Bronchial epithelial cell (primary cell): ENCODE measurements at regions not wholly inside any gene's neighbourhood (a gene's known extent, or its start where the extent isn't known, plus 50 kb on each side); places are given as distances from the start of the nearest gene placed in this dataset.

Experiments used
- DNase-seq: peaks from one replicate; pipeline ENCODE4 v3.0.0-alpha.2; 2010; ENCODE audit warnings: low read depth
- FAIRE-seq: peaks from 2 replicates; lab custom pipeline; 2011; peaks lifted over from hg19 to GRCh38; lab: Jason Lieb, UNC
- H3K27me3 ChIP-seq: 2 replicates; pipeline ENCODE4 v1.5.1; 2011; ENCODE audit warnings: low read length; ENCODE audit not compliant: control insufficient read depth, insufficient read depth
- H3K36me3 ChIP-seq: 2 replicates; pipeline ENCODE4 v1.5.1; 2011; ENCODE audit warnings: low read length; ENCODE audit not compliant: control insufficient read depth, insufficient read depth
- H3K4me3 ChIP-seq: 2 replicates; pipeline ENCODE4 v1.5.1; 2011; ENCODE audit warnings: mild to moderate bottlenecking, low read depth, low read length, control low read depth
- TF ChIP-seq, protein P1 (sequence below): IDR thresholded peaks from 2 replicates; pipeline ENCODE4 v1.5.1; 2011; ENCODE audit warnings: mild to moderate bottlenecking, moderate library complexity, low read length, control low read depth, inconsistent platforms; ENCODE audit not compliant: insufficient read depth, severe bottlenecking

DNA sequence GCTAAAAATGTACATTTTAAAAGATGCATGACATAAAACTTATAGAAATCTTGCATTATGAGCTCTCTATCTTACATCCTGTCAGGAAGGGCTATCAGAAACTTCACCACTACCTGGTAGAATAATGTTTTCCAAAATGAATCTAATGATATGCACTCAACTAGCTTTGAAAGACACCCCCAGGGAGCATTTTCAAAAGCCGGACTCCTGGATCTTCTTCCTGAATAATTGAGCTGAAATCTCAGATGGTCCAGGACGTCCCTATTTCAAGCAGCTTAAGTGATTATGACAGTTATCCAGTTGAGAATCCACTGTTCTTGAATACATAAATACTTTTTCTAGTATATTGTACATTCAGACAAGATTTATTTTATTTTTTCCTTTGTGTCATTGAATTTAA is 200.6 kb upstream of the MGAT4C start:
- Histone ChIP-seq H3K4me3 (no peak overlapping the region), H3K36me3 (no peaks in the 10 kb centered on the region), H3K27me3 (no peaks in the 10 kb centered on the region)
- TF ChIP-seq, protein P1, sequence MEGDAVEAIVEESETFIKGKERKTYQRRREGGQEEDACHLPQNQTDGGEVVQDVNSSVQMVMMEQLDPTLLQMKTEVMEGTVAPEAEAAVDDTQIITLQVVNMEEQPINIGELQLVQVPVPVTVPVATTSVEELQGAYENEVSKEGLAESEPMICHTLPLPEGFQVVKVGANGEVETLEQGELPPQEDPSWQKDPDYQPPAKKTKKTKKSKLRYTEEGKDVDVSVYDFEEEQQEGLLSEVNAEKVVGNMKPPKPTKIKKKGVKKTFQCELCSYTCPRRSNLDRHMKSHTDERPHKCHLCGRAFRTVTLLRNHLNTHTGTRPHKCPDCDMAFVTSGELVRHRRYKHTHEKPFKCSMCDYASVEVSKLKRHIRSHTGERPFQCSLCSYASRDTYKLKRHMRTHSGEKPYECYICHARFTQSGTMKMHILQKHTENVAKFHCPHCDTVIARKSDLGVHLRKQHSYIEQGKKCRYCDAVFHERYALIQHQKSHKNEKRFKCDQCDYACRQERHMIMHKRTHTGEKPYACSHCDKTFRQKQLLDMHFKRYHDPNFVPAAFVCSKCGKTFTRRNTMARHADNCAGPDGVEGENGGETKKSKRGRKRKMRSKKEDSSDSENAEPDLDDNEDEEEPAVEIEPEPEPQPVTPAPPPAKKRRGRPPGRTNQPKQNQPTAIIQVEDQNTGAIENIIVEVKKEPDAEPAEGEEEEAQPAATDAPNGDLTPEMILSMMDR: no peak
- no peak for FAIRE-seq
- no peak for DNase-seq

DNA sequence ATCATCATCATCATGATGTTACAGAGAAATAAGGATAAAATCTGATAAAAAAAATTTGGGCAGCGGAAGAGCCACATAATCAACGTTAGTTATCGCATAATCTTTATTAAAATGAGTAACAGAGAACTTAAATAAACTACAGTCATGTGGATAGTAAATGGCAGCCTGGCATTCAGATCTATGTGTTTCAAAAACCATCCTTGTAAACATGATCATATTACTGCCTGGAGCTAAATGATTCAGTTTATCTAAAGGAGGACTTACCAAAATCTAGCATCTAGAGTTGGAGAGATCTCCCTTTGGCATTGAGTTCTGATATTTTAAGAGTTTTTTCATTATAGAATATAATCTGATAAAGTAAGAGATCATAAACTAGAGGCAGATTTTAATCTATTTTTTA is 200.1 kb upstream of the MGAT4C start:
- H3K4me3 ChIP-seq: no peak overlapping the region
- DNase-seq (peak; percentile 10), FAIRE-seq (no peak)
- no peaks in the 10 kb centered on the region for H3K36me3 ChIP-seq
- no peaks in the 10 kb centered on the region for H3K27me3 ChIP-seq
- TF ChIP-seq, protein P1: no peak

DNA sequence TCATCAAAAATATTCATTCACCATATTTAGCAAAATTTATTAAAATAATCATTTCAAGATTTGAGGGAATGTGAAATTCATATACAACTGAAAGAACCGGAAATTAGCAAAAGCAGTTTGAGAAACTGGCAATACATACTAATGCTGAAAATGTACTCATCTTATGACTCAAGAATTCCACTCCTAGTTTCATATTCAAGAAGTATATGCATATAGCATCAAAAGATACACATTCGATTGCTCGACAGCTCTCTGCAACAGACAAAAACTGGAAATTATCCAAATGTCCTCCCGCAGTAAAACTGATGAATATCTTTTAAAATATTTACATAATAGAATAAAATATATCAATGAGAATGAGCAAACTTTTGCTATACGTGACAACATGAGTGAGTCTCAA is 189.2 kb upstream of the MGAT4C start:
- Histone ChIP-seq H3K4me3 (no peak overlapping the region), H3K27me3 (no peaks in the 10 kb centered on the region), H3K36me3 (no peaks in the 10 kb centered on the region)
- DNase-seq (peak; percentile 7), FAIRE-seq (no peak)
- TF ChIP-seq, protein P1: no peak

DNA sequence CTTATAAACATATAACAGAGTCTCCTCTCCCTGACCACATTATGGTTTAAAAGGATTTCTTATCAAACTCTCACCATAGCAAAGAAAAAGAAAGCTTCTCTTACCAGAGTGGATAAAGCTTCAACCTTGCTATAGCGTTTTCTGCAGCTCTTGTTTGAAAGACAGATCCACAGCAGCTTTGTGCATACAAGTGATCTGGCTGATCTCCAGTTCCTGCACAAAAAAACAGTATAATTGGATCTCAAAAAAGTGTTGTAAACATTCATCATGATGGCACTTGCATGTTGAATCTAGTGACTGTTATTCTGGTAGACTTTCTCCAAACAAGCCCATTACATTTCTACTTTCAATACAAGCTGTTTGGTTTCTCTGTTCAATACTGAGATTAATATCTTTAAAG is 178.9 kb upstream of the MGAT4C start:
- DNase-seq: no peak
- Histone ChIP-seq H3K4me3 (no peak overlapping the region), H3K27me3 (no peaks in the 10 kb centered on the region), H3K36me3 (no peaks in the 10 kb centered on the region)
- FAIRE-seq: no peak
- TF ChIP-seq, protein P1: no peak

DNA sequence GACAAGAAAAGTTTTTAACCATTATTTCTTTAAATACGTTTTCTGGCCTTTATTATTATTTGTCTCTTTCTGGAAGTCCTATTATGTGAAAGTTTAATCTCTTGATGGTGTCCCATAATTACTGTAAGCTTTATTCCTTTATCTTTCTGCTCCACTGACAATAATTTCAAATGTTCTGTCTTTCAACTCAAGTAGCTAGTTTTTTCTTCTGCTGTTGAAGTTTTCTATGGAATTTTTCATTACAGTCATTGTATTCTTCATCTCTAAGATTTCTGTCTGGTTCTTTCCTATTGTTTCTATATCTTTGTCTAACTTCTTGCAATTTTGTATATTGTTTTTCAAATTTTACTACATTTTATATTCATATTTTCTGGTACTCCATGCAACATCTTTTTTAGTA is 173.6 kb upstream of the MGAT4C start:
- H3K27me3 ChIP-seq: no peaks in the 10 kb centered on the region
- H3K4me3 ChIP-seq: no peak overlapping the region
- TF ChIP-seq, protein P1: no peak
- DNase-seq (no peak), FAIRE-seq (no peak)
- no peaks in the 10 kb centered on the region for H3K36me3 ChIP-seq

DNA sequence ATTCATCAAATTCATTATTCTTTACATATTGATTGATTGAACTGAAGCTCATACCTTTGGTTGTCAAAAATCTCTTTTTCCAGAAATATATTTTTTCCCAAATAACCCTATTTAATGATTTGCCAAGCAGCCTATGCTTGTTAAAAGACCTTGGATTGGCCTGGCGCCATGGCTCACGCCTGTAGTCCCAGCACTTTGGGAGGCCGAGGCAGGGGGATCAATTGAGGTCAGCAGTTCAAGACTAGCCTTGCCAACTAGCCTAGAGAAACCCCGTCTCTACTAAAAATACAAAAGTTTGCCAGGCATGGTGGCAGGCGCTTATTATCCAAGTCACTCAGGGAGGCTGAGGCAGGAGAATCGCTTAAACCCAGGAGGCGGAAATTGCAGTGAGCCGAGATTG is 165.1 kb upstream of the MGAT4C start:
- DNase-seq (no peak), FAIRE-seq (no peak)
- no peaks in the 10 kb centered on the region for H3K27me3 ChIP-seq
- H3K36me3 ChIP-seq: no peaks in the 10 kb centered on the region
- H3K4me3 ChIP-seq: no peak overlapping the region
- TF ChIP-seq, protein P1: no peak
